OCI-LY3 (cell line): ENCODE measurements at regions not wholly inside any gene's neighbourhood (a gene's known extent, or its start where the extent isn't known, plus 50 kb on each side); places are given as distances from the start of the nearest gene placed in this dataset.

Experiments used
- EZH2phosphoT487 ChIP-seq: fragments of 200-600 bp; shearing (Covaris generic); IDR thresholded peaks from 2 replicates; pipeline ENCODE4 v1.6.1; 2018; ENCODE audit warnings: antibody characterized with exemption, mixed run types, low read depth
- TF ChIP-seq, protein P1 (sequence below): fragments of 200-600, 300-600 bp; sonication (generic); IDR thresholded peaks from 2 replicates; pipeline ENCODE4 v1.5.1; 2014; ENCODE audit warnings: antibody characterized with exemption, low read length, low read depth

DNA sequence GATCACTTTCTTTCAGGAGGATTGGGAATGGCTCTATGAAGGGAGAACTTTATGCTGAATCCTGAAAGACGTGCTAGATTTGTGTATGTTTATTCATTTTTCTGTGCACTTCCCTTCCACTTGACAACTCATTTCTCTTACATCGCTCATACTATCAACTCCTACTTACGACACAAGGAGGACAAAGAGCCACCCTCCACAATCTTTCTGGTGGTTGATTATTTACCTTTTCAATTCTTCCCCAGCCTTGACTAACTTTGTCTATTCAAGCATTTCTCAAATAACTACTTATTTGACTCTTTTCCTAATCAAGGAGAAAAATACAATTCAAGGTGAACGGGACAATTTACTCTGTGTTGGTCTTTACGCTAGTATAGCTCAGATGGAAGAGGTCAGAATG lies 622.1 kb downstream of the TLR4 start:
- TF ChIP-seq, protein P1, sequence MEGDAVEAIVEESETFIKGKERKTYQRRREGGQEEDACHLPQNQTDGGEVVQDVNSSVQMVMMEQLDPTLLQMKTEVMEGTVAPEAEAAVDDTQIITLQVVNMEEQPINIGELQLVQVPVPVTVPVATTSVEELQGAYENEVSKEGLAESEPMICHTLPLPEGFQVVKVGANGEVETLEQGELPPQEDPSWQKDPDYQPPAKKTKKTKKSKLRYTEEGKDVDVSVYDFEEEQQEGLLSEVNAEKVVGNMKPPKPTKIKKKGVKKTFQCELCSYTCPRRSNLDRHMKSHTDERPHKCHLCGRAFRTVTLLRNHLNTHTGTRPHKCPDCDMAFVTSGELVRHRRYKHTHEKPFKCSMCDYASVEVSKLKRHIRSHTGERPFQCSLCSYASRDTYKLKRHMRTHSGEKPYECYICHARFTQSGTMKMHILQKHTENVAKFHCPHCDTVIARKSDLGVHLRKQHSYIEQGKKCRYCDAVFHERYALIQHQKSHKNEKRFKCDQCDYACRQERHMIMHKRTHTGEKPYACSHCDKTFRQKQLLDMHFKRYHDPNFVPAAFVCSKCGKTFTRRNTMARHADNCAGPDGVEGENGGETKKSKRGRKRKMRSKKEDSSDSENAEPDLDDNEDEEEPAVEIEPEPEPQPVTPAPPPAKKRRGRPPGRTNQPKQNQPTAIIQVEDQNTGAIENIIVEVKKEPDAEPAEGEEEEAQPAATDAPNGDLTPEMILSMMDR = no peak
- TF ChIP-seq EZH2phosphoT487 = no peak
